ENCODE measurements at regions not wholly inside any gene's neighbourhood (a gene's known extent, or its start where the extent isn't known, plus 50 kb on each side); places are given as distances from the start of the nearest gene placed in this dataset.
"Not testable (repeated sequence)": the region's sequence is repeated elsewhere in the genome, so short reads cannot be mapped to it uniquely, and the experiment has no call there.

GRCh38 chr20:29763821-29764511 is 1493.5 kb upstream of the DEFB115 start:
- DNase-seq (ENCODE audit: low spot score), result no peak

- peak; percentile 27 for DNase-seq (ENCODE audit: low spot score)
These were observed 1492.4 kb upstream of the DEFB115 start for GRCh38 chr20:29764922-29765610.

- DNase-seq (ENCODE audit: low spot score), result not testable (repeated sequence)
These were observed 1479.4 kb upstream of the DEFB115 start for GRCh38 chr20:29778033-29778432.

DNA sequence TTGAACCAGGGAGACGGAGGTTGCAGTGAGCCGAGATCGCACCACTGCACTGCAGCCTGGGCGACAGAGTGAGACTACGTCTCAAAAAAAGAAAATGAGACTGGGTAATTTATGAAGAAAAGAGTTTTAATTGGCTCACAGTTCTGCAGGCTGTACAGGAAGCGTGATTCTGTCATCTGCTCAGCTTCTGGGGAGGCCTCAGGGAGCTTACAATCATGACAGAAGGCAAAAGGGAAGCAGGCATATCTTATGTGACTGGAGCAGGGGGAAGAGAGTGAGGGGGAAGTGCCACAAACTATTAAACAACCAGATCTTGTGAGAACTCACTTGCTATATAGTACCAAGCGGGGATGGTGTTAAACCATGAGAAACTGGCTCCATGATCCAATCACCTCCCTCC is 1476.2 kb upstream of the DEFB115 start:
- not testable (repeated sequence) for DNase-seq (ENCODE audit: low spot score)

GRCh38 chr20:29781891-29782290 is 1475.6 kb upstream of the DEFB115 start:
- not testable (repeated sequence) for DNase-seq (ENCODE audit: low spot score)

GRCh38 chr20:29787456-29787855 is 1470.0 kb upstream of the DEFB115 start:
- DNase-seq (ENCODE audit: low spot score), result not testable (repeated sequence)

- no peak for DNase-seq (ENCODE audit: low spot score)
These were observed 1467.0 kb upstream of the DEFB115 start for GRCh38 chr20:29790510-29790909.

GRCh38 chr20:29831508-29831907 is 1426.0 kb upstream of the DEFB115 start:
- DNase-seq (ENCODE audit: low spot score), result not testable (repeated sequence)

- DNase-seq (ENCODE audit: low spot score), result not testable (repeated sequence)
These were observed 1389.5 kb upstream of the DEFB115 start for GRCh38 chr20:29868014-29868413.

DNA sequence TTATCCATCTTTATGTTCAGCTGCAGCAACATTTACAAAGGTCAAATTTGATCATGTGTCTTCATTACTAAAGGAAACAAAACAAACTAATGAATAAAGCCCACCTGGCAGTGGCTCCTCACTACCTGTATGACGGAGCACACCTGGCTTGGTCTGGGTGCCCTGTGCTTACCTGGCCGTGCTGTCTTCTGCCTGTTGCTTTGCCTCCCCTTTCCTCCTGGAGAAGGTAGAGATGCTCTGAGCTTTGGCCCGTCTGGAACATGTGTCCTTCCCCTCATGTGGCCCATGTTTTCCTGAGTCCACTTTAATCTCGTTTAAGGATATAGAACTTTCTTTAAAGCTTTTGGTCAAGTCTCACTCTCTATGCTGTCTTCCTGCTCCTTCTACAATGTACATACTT is 1388.8 kb upstream of the DEFB115 start:
- not testable (repeated sequence) for DNase-seq (ENCODE audit: low spot score)

DNA sequence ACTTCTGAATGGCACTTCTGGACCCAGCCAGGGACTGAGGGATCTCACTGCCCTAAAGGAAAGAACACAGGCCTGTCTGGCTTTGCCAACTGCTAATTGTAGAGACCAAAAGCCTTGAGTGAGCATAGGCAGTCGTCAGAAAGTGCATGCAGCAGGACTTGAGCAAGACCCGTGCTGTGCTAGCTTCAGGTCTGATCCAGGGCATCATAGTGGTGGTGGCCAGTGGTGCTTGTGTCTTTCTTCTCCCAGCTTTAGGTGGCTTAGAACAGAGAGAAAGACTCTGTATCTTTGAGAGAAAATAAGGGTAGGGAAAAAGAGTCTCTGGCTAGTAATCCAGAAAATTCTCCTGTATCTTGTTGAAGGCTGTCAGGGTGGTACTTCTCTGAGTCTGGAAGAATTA is 1385.6 kb upstream of the DEFB115 start:
- not testable (repeated sequence) for DNase-seq (ENCODE audit: low spot score)

- DNase-seq (ENCODE audit: low spot score), result no peak
These were observed 1383.5 kb upstream of the DEFB115 start for GRCh38 chr20:29873946-29874345.

- DNase-seq (ENCODE audit: low spot score), result no peak
These were observed 1382.8 kb upstream of the DEFB115 start for GRCh38 chr20:29874476-29875202.

DNA sequence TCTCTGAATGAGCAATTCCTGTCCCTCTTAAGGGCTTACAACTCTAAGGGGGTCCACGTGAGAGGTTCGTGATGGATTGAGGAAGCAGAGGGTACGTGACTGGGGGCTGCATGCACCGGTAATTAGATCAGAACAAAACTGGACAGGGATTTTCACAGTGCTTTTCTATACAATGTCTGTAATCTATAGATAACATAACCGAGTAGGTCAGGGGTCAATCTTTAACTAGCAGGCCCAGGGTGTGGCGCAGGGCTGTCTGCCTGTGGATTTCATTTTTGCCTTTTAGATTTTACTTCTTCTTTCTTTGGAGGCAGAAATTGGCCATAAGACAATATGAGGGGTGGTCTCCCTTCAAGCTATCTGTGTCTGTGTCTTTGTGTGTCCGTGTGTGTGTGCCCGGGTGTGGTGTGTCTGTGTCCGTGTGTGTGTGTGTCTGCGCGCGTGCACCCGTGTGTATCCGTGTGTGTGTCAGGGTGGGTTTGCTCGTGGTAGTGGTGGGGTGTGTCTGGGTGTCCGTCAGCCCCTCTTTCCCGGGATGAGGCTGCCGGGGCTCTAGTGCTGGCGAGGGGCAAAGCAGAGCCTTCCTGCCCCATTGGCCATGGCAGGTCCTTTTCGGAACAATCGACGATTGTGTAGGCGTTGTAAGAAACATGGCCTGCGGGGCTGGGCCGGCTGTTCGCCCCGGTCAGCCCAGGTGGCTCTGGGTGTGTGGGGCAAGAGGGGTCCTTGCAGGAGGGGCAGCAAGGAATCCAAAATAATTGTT is 1382.0 kb upstream of the DEFB115 start:
- not testable (repeated sequence) for DNase-seq (ENCODE audit: low spot score)

- DNase-seq (ENCODE audit: low spot score), result not testable (repeated sequence)
These were observed 1381.2 kb upstream of the DEFB115 start for GRCh38 chr20:29876084-29876910.

DNA sequence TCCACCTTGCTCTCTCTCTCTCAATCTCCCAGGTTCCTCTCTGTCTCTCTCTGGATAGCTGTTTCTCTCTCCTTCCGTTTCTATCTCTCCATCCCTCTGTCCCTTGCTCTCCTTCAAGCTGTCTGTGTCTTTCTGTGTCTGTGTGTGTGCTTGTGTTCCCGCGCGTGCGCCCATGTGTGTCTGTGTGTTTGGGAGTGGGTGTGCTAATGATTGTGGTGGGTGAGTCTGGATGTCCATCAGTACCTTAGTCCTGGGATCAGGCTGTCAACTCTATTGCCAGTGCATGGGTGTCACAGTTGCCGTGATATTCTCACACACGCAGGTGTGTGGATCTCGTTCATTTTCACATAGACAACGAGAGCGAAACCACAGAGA is 1380.6 kb upstream of the DEFB115 start:
- DNase-seq (ENCODE audit: low spot score), result no peak

DNA sequence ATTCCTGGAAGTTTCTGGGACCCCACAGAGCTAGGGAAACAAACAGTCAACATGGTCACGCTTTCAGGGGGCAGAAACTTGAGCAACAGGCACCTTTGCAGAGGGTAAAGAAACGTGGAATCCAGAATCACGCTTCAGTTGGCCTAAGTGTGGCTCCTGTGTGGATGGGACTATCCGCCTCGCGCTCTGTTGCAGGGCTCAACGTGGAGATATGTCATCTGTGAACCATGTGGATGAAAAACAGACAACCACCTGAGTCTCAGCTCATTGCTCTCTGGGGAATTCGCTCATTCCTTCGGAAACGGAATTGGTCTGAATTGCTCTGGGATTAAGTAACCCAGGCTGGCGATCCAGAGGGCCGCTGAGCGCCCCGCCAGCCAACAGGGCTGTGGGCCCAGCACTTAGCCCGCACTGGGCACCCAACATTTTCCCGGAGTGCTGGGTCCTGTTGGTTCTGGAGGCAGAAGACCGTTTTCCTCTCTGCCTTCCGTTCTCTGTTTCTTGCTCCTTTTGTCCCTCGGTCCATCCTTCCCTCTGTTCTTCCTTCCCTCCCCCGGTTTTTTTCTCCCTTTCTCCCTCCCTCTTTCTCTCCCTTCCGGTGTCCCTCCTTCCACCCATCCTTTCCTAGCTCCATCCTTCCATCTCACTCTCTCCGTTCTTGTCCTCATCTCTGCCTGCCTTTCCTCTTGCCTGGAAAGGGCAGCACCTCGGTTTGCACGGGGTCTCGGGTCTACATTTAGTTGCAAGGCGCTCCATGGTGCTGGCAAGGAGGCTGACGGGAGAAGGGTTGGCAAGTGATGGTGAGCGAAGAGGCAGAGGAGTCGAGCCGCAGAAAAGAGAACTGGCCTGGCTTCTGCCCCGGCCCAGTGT is 1379.8 kb upstream of the DEFB115 start:
- DNase-seq (ENCODE audit: low spot score), result not testable (repeated sequence)

GRCh38 chr20:29878281-29878741 is 1379.2 kb upstream of the DEFB115 start:
- peak; percentile 66 for DNase-seq (ENCODE audit: low spot score)

DNA sequence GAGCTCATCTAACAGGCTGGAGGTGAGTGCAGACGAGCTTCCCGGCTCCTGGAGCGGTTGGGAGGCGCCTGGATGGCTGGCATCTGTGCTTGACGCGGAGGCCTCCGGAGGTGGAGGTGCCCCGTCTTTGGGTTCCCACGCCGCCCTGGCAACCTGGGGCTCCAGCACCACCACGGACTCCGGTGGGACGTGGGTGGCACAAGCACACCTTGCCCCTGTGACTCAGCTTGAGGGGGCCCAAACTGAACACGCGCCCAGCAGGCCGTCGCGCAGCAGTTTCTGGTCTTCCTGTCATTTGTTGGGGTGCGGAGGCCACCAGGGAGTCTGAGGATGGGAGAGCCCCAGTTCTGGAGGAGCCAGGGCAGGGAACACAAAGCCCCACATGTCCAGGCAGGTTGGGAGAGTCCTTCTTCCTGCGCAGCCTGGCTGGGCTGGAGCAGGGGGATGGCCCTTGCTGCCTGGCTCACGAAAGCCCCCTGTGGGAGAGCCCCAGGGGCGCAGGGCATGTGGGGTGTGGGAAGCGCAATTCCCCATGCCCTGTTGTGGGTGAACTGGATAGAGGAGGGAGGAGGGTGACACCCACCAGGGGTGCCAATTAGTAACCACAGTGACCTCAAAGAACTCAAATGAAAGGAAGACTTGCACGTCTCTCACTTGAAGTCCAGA is 1378.6 kb upstream of the DEFB115 start:
- DNase-seq (ENCODE audit: low spot score), result no peak

Measured in A172 (cell line).